Inferior parietal cortex (tissue), 1 donor: ENCODE measurements at regions not wholly inside any gene's neighbourhood (a gene's known extent, or its start where the extent isn't known, plus 50 kb on each side); places are given as distances from the start of the nearest gene placed in this dataset.

Source experiments
- DNase-seq: peaks from one replicate; pipeline ENCODE4 v3.0.0-alpha.2; 2016; ENCODE audit errors: extremely low spot score

DNA sequence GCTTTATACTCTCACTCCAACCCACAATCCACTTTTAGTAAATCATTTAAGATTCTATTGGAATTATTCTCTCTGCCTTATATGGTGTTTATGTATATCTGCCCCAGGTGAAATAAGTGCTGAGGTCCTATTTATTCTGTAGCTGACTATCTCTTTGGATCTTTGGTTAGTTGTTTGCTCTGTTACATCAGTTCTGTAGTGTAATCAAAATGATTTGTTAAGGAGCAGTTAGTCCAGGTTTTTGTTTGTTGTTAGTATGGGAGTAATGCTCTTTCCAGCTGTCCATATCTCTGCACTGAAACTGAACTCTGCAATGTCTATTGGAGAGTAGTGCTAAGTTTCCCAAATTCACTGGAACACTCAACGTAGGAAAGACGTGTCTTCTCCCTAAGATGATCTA, 615.8 kb downstream of the SNAPC1 start:
- no peak for DNase-seq

DNA sequence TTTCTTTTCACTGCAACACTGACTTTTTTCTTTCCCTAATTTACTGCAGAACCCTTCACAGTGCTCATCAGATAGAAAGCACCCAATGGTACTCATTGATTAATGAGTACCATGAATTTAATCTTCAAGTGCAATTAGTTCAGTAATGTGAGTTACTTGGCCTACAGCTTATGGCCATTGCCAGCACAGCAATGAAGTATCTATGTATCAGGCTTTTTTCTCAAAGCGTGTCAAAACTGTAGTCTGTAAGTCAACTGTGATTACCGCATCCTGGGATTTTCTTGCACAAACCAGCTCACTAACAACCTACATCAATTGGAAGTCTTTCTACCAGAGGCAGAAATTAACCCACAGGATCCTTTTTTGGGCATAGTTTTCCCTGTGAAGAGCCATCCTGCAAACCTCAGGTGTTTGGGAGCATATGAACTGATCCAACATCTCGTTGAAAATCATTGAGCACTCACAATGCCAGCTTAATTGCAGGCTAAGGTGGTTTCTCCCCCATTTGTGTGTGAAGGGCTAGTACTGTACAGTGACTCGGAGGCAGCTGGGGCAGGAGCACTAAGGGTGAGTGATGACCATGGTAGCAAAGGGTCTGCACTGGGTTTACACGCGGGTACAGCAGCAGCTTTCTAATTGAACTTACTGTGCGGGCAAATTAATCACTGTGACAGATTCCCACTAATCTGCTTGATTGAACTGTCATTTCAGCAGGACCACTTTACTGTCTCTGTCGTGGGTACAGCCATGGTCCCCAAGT, 619.3 kb downstream of the SNAPC1 start:
- no peak for DNase-seq

DNA sequence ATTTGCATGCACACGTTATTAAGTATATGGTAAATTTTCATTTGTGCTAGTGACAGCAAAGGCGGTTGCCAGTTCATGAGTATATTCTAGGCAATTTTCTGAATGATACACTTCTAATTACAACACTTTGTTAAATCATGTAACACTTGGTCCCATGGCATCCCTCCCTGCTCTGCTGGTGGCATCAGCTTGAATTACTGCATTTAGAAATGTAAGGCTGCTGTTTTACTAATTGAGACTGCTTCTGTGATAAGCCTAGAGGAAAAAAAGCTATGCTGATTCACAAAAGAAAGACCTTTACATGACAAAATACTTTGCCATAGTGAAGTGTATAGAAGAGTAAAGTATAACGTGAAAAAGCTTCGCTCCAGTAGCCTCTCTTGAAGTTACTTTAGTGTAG, 636.1 kb downstream of the KCNH5 start:
- DNase-seq: no peak

DNA sequence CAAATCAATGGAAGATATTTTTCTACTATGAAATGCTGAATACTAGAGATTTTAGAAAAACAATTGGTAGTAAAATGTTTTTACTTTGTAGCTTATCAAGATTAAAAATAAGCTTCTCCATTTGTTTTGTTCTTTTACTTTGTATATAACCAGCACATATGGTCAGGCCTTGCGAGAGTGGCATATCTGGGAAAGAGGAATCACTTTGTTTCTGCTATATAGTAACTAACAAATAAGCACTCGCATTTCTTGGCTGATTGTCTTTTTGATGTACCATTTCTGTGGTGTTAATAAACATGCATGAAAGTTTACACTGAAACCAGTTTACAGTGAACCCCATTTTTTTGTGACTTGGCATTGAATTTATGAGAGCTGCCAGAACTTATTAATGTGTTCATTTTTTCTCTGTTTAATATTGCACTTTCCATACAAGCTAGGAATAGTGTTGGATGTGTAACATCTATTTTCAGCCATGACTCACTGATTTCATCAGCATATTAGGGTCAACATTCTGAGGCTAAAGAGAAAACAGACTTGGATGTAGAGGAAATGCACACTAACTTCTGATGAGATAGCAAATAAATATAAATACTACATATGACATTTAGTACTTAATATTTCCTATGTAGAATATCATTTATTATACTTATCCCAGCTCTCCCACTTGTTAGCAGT, 635.5 kb downstream of the KCNH5 start:
- no peak for DNase-seq

DNA sequence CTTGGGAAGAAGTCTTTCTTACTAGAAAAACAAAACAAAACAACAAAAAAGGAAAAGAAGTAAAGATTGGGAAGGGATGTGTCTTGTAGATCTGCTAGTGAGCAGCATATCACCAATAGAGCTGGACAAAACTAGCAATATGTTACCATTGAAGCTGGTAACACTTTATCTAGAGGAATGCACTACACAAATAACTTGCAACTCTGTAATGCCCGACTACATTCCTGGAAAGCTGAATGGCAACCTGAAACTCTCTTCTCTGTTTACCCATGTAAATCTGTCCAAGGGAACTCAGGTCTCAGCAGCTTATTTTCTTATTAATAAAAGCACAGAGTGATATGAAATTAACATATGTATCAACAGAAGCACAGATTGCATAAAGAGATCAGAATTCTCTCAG, 624.4 kb downstream of the KCNH5 start:
- DNase-seq: no peak

DNA sequence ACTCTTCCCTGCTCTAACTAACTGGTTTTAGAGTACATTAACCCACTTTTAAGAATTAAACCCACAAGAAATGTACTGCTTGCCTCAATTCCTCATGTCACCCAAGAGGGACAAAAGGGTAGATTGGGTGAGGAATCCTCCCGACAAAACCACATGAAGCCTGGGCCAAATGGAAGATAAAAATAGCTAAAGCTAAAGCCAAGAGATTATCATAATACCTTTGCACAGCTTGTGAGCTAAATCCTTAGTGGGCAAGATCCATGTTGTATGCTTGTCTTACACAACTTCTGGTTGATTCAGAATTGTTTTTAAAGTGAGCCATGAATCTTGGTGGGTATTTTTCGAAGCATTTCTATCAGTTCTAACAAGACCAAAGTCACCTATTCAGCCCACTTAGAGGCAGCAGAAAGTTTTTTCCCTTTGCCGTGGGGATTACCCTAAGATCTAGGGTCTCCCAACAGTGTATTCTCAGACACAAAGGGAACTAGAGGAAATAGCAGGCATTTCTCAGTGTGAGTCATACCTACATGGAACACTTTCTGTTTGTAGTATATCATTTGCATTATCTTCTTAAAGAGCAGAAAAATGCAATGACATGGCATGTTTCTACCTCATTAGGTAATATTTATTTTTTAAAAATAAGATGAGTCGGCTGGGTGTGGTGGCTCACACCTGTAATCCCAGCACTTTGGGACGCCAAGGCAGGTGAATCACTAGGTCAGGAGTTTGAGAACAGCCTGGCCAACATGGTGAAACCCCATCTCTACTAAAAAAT, 616.6 kb downstream of the KCNH5 start:
- DNase-seq: no peak

DNA sequence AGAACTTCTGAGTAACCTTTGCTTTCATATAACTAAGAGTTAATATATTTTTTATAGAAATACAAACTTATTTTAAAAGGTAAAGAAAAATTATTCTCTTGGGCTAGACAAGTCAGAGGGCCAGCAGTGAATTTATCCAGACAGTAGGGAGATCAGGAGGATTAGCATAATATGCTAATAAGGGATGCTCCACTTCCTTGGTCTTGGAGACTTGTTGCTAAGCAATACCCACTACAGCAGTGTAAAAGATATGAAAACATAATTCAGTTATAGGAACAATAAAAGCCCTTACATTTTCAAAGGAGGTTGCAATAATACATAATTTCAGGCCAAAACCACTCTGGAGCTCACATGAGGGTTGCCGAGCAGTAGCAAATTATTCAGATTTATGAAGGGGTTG, 615.6 kb downstream of the KCNH5 start:
- no peak for DNase-seq

DNA sequence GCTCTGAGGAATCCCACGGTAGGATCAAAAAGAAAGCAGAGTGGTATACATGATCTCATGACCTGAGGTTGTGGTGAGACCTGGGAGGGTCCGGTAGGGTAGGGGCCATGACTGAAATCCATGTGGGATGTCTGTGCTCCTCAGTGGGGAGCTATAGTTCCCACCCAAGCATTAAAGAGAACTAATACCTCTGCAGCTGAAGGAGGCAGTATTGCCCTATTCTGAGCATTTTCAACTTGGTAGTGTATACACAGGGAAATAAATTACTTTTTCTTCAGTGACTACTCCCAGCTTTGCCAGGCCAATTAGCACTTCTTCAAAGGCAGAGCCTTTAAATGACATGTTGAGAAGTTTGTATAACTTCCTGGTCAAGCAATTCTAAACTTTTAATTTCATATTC, 613.8 kb downstream of the KCNH5 start:
- DNase-seq: no peak

DNA sequence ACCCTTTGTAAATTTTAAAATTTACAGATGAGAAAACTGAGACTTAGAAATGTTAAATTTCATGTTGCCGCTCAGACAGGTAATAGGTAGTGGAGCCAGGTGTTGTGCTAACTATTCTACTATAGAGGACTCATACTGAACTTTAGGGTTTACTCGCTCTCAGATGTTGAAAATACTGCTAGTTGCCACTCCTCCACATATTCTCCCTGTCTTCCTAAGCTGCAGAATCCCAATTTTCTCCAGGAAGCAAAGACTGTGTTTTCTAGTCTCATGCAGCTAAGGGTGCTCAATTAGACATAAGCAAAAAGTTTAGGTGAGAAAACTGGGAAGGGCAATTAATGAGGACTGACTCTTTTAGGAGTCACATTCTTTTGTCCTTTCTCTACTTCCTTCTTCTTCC, 612.3 kb downstream of the KCNH5 start:
- DNase-seq: no peak

DNA sequence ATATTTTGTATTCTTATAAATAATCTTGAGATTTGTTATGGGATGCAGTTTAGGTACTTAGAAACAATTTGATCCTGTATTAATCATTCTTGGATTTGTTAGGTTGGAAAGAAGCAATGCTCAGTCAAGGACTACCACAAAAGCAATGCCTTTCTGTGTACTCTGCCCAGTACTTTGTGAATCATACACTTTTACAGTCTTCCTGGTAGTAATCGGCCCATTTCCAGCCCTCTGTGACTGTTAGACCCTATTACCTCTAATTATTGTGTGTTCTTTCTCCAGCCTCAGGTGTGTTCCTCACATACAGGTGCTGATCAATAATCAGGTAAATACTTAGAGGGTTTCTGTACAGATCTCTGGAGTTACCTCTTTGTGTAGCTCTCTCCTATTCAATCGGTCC, 609.0 kb downstream of the KCNH5 start:
- DNase-seq: no peak

DNA sequence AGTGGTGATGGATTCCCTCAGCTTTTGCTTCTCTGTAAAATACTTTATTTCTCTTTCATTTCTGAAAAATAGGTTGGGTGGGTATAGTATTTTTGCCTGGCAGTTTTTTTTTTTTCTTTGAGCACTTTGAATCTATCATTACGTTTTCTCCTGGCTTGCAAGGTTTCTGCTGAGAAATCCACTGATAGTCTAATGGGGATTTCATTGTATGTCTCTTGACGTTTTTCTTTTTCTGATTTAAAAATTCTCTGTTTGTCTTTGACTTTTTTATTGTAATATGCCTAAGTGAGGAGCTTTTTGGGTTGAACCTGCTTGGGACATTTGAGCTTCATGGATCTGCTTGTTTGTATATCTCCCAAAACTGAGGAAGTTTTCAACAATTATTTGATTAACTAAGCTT, 606.0 kb downstream of the KCNH5 start:
- no peak for DNase-seq

DNA sequence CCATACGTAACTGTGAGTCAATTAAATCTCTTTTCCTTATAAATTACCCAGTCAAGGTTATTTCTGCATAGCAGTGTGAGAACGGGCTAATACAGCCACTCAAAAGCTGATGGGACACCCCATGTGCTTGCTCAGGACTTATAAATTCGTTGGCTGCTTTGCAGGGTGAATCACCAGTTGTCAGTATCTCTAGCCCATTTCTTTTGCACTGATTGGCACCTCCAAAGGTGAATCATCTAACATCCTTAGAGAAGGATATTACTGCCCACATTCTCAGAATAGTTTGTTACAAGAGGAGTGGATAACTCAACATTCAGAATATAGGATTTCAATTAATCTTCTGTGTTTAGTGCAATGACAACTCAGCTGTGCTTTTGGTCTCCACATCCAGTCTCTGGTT, 601.5 kb downstream of the KCNH5 start:
- DNase-seq: no peak

DNA sequence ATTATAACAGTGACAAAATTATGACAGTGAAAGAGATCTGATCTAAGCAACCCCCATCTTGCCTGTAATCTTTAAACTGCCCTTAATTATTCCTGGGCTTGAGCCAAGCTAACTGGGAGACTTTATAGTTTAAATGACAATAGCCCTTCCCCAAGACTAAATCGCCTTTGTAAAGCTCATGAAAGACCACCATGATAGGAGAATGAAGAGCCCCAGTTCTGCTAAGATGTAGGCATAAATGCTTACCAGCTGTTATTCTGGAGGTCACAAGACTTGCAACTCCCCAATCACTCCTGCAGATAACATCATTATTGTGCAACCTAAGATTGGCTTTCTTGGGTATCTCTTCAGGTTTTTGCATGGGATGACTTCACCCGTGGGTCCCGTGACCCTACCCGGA, 599.7 kb downstream of the KCNH5 start:
- DNase-seq: no peak

DNA sequence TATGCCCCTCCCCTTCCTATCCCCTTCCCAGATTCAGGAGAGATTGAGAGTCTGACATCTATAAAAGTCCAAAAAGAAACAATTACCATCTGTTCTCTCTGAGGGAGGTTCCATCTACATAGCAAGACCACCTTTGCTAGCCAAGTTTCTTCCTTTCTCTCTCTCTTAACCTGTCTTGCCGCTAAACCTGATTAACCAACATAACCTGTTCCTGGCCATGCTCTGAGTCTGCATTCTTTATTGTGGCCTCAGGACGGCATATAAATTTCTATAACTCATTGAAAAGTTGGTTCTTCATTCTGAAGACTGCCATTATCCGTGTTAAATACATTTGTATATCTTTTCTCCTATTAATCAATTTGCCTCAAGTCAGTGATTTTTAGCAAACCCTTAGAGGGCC, 594.0 kb downstream of the KCNH5 start:
- no peak for DNase-seq

DNA sequence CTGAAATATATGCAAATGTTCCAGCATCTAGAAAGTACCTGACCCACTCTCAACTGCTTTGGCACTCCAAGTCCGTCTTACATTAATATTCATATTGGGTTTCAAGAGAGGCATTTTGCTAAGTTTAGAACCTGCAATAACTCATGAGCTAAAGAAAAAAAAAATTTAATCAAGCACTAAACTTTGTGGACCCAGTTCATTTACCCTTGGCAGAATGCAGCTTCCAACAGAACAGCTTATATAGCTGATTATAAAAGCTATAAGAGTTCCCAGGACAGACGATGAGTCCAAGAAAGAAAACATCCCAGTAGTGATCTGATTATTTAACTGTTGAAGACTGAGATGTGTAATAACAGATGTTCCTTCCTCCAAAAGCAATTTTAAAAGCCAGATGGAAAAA, 592.0 kb downstream of the KCNH5 start:
- no peak for DNase-seq

DNA sequence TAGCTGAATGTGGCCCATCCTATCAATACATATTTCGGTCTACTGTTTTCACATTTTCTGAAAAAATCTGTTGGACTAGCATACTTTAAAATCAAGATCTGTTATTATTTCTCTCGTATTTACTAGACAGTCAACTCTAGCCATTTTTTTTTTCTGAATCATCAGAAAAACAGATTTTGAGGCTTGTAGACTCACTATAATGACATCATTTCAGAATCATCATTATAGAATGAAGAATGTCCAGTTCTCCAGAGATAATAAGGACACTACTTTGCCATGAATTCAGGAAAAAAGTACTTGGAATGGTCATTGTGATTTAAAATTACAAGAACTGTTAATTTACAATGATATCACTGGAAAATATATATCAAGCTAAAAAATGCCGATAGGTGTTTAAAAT, 589.8 kb downstream of the KCNH5 start:
- DNase-seq: no peak

DNA sequence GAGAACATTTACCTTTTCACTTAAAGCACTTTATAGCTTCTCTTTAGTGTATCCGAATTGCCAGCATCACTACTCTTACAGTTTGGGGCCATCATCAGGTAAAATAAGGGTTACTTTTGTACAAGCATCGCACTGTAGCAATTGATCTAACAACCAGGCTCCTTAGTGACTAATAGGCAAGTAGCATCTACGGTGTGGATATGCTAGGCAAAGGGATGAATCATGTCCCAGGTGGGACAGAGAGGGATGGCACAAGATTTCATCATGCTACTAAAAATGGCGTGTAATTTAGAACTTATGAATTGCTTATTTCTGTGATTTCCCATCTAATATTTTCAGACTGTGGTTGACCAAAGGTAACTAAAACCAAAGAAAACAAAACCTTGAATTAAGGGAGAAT, 582.3 kb downstream of the KCNH5 start:
- no peak for DNase-seq

DNA sequence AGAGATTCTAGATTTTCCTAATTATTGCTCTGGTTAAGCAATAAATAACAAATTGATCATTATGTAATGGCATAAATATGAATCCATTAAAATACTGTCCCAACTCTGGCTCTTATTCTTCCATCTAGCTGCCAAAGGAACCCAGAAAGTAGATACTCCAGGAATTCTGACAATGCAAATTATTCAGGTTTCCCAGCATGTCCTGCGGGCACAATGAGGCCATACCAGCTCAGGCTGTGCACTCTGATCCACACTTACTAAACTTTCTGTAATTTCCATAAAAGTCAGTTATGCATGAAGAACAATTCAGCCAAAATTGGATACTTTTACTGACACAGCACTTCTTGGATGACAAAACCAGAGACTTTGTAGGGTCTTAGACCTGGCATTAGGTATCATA, 576.3 kb downstream of the KCNH5 start:
- no peak for DNase-seq

DNA sequence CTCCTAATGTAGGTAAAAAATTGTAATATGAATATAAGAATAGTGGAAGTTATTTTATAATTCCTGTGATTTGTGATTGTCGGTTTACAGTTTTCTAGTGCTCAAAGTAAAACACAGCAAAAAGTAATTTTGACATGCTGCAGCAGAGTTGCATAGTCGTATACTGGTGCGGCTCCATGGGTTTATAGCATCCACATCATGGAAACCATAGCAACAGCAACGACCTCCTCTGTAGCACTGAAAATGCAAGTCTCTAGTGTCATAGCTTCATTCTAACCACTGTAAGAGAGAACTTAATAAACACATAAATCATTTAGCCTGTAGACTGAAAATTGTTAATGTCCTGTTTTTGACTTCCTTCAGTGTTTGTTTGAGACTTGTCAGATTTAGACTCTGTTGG, 574.3 kb downstream of the KCNH5 start:
- no peak for DNase-seq

DNA sequence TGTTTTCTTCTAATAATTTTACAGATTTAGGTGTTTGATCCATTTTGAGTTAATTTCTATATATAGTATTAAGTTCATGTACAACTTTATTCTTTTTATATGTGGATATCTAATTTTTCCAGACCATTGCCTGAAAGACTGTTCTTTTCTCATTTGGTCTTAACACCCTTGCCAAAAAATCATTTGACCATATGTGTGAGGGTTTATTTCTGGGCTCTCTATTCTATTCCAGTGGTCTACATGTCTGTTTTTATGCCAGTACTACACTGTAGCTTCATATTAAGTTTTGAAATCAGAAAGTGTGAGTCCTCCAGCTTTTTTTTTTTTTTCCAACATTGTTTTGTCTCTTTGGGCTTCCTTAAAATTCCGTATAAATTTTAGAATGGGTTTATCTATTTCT, 554.1 kb downstream of the KCNH5 start:
- DNase-seq: no peak

DNA sequence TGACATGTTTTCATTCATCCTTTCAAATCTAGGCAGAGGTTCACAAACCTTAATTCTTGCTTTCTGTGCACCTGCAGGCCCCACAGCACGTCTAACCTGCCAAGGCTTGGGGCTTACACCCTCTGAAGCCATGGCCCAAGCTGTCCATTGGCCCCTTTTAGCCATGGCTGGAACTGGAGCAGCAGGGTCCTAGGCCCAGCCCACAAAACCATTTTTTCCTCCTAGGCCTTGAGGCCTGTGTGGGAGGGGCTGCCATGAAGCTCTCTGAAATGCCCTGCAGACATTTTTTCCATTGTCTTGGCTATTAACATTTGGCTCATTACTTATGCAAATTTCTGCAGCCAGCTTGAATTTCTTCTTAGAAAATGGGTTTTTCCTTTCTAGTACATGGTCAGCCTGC, 547.5 kb downstream of the KCNH5 start:
- no peak for DNase-seq

DNA sequence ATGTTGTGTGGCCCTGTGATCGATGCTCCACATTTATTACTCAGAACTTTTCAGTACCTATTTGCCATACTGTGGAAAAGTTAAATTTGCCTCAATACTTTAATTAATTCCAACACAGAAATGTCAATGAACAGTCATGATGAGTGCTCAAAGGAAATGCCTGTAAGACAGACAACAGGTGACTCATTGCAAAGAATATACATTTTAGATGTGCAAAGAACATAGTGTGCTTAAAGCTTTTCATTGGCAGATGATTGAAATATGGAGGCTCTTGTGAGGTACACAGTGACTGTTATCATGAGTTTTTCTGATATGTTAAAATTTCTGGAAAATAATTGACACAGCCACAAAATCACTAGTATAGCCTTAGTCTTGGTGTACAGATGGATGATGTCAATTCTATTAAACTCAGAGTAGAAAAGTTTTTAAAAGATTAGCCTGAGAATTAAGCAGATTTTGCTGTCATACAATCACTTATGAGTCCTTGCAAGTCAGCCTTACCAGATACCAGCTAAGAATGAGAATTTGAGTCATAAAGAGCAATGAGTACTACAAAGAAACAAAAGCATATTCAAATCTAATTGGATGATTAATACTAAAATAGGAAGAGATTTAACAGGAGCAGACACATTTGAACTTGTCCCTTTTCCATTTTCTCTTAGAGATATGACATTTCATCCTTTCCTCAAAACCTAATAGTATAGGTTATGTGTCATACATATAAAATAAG, 544.1 kb downstream of the KCNH5 start:
- no peak for DNase-seq
